ENCODE measurements at regions not wholly inside any gene's neighbourhood (a gene's known extent, or its start where the extent isn't known, plus 50 kb on each side); places are given as distances from the start of the nearest gene placed in this dataset.

GRCh38 chr9:108035487-108035886 is 545.9 kb upstream of the KLF4 start:
- no peak overlapping the region for H3K9ac ChIP-seq (ENCODE audit: extremely low read depth, insufficient read length, low read length)
- H3K79me2 ChIP-seq (ENCODE audit: insufficient read depth, low read length): no peaks in the 10 kb centered on the region
- H2BK12ac ChIP-seq (ENCODE audit: insufficient read length, low read depth, low read length): no peak overlapping the region
- H3K23me2 ChIP-seq (ENCODE audit: insufficient read length, low read depth, low read length, poor library complexity, severe bottlenecking): no peaks in the 10 kb centered on the region
- H3K4me1 ChIP-seq (ENCODE audit: insufficient read depth, low read length): no peaks in the 10 kb centered on the region
- peaks cover 19% of the 10 kb centered on the region for H3K9me3 ChIP-seq (ENCODE audit: control insufficient read depth, low read depth, low read length)
- H4K5ac ChIP-seq (ENCODE audit: insufficient read length, low read depth, low read length): no peak overlapping the region
- no peak overlapping the region for H2BK120ac ChIP-seq (ENCODE audit: low read depth, low read length, poor library complexity, severe bottlenecking)
- no peak overlapping the region for H4K8ac ChIP-seq (replicated peaks; ENCODE audit: insufficient read length, low read depth, low read length)
- H4K20me1 ChIP-seq (ENCODE audit: control insufficient read depth, insufficient read depth, insufficient read length): no peaks in the 10 kb centered on the region
- H3K27ac ChIP-seq (ENCODE audit: insufficient read length, low read depth, low read length): no peak overlapping the region
- H3T11ph ChIP-seq (ENCODE audit: low read length): no peak overlapping the region
- no peak overlapping the region for H3K18ac ChIP-seq (ENCODE audit: insufficient read length, low read depth, low read length)
- no CpG with 5 or more reads among the region's 1 CpG for WGBS (ENCODE audit: extremely low coverage, insufficient read length, low lambda C conversion rate)
- no peaks in the 10 kb centered on the region for H3K27me3 ChIP-seq (ENCODE audit: insufficient read depth, low read length)
- H3K4me1 Mint-ChIP-seq: peaks cover 0 to 11% of the 10 kb centered on the region in 2 experiments; a peak in 2 of 4 replicates
- no peak overlapping the region for H3K56ac ChIP-seq (ENCODE audit: insufficient read length, low read depth, low read length)
- no peaks in the 10 kb centered on the region for H3K79me1 ChIP-seq (ENCODE audit: insufficient read depth, low read depth, low read length, poor library complexity, severe bottlenecking)
- no peak overlapping the region for H3K14ac ChIP-seq (ENCODE audit: insufficient read depth, low read length)
- H4K91ac ChIP-seq (ENCODE audit: insufficient read length, low read depth, low read length): no peak overlapping the region
- no peak for DNase-seq
- peaks cover 30% of the 10 kb centered on the region in 2 experiments for H3K9me3 Mint-ChIP-seq
- no peak overlapping the region for H2AFZ ChIP-seq (ENCODE audit: low read length)
- no peak overlapping the region for H3K23ac ChIP-seq (ENCODE audit: insufficient read length, low read depth, low read length)
- H3K27ac Mint-ChIP-seq: no peak overlapping the region
- no peak overlapping the region for H2AK5ac ChIP-seq (ENCODE audit: insufficient read length, low read length)
- no peak for TF ChIP-seq CTCF (conservative IDR thresholded peaks at IDR 0.05)
- H3K4ac ChIP-seq (ENCODE audit: low read depth, low read length): no peak overlapping the region
- H3K27me3 Mint-ChIP-seq (ENCODE audit: low read depth): peaks cover 17% of the 10 kb centered on the region
- no peak overlapping the region for H2BK5ac ChIP-seq (ENCODE audit: insufficient read length, low read length)
- H3K4me3 Mint-ChIP-seq: no peak overlapping the region
- no peak overlapping the region for H3K4me2 ChIP-seq (ENCODE audit: insufficient read depth, insufficient read length, low read length)
- no peak overlapping the region for H2BK15ac ChIP-seq (ENCODE audit: low read depth, low read length)
- H3K36me3 Mint-ChIP-seq (ENCODE audit: insufficient read depth in 1 of 3, low read depth in 3 of 3): peaks cover 11 to 31% (median 16%) of the 10 kb centered on the region in 3 experiments
- no peak overlapping the region for H2BK20ac ChIP-seq (ENCODE audit: low read depth, low read length, poor library complexity, severe bottlenecking)
